ENCODE measurements at regions not wholly inside any gene's neighbourhood (a gene's known extent, or its start where the extent isn't known, plus 50 kb on each side); places are given as distances from the start of the nearest gene placed in this dataset.

DNA sequence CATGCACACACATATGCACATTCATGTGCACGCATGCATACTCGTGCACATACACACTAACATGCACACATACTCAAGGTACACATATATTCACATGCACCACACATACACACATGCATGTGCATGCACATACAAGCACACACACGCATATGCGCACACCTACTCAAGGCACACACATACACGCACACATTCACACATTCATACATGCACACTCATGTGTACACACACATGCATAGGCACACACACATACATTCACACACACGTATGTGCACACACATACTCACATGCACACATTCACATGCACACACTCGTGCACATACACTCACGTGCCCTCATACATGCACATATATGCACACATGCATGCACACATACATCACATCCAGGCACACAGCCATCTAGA, 489.0 kb downstream of the MN1 start:
- Histone ChIP-seq H3K9me3 (ENCODE audit: low read depth, low read length, poor library complexity, severe bottlenecking) (no peaks in the 10 kb centered on the region), H3K4me3 (ENCODE audit: low read depth, low read length, poor library complexity, severe bottlenecking) (no peak overlapping the region), H3K36me3 (ENCODE audit: insufficient read depth, low read length, poor library complexity, severe bottlenecking) (no peaks in the 10 kb centered on the region), H3K4me1 (ENCODE audit: insufficient read depth, low read length, poor library complexity, severe bottlenecking) (peaks cover 15% of the 10 kb centered on the region), H3K27me3 (replicated peaks; ENCODE audit: insufficient read depth, low read depth, low read length, poor library complexity) (no peaks in the 10 kb centered on the region), H3K27ac (ENCODE audit: low read depth, low read length, poor library complexity, severe bottlenecking) (no peak overlapping the region)
- no peak for TF ChIP-seq EZH2 (IDR thresholded peaks at IDR 0.05; ENCODE audit: borderline replicate concordance, low read depth, low read length, poor library complexity, severe bottlenecking)
- TF ChIP-seq, protein P1, sequence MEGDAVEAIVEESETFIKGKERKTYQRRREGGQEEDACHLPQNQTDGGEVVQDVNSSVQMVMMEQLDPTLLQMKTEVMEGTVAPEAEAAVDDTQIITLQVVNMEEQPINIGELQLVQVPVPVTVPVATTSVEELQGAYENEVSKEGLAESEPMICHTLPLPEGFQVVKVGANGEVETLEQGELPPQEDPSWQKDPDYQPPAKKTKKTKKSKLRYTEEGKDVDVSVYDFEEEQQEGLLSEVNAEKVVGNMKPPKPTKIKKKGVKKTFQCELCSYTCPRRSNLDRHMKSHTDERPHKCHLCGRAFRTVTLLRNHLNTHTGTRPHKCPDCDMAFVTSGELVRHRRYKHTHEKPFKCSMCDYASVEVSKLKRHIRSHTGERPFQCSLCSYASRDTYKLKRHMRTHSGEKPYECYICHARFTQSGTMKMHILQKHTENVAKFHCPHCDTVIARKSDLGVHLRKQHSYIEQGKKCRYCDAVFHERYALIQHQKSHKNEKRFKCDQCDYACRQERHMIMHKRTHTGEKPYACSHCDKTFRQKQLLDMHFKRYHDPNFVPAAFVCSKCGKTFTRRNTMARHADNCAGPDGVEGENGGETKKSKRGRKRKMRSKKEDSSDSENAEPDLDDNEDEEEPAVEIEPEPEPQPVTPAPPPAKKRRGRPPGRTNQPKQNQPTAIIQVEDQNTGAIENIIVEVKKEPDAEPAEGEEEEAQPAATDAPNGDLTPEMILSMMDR (conservative IDR thresholded peaks at IDR 0.05; ENCODE audit: low read depth, low read length): no peak
- DNase-seq (ENCODE audit: low spot score): no peak
- ChIA-PET POLR2A (ENCODE audit: low non-redundant PET) (no interaction called here), CTCF (no interaction called here)
- BruUV-seq (replicated peaks): no TSS peak
- intact Hi-C loops (cut with micrococcal nuclease; ENCODE audit: unreplicated experiment): no loop called here

DNA sequence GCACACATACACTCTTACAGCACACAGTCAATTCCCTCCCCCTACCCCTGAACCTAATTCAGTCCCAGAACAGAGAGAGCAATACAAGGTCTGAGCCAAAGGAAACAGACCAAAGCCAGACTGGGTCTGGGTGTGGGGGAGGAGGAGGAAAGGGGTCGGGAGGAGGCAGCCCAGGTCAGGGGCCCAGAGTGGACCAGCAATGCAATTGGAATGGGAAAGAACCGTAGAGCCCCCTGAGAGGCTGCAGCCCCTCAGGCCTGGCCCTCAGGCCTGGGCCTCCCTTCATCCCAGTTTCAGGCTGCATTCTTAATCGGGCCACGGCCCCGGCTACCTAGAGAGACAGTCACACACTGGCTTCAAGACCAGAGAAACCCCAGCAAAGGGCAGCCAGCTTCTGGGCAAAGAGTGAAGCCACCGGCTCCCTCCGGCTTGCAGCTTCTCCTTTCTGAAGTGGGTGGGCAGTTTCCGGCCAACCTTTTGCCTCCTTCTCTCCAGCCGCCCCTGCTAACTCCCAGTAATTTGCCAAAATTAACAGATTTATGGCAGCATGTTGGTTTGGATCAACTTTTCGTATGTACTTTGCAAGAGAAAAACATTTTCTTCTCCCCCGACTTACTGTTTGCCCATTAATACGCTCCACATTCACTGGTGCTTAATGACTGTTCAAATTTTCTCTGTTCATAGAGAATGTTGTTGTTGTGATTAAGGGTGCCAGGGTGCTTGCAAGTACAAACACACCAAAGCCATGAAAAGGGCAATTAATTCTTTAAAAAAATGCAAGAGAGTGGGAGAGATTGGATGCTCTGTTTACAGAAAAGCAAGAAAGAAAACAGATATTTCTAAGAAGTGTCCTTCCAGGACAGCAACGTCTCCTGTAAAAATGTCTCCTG, 488.3 kb downstream of the MN1 start:
- ChIA-PET CTCF (no interaction called here), POLR2A (ENCODE audit: low non-redundant PET) (no interaction called here)
- TF ChIP-seq EZH2 (IDR thresholded peaks at IDR 0.05; ENCODE audit: borderline replicate concordance, low read depth, low read length, poor library complexity, severe bottlenecking): no peak
- TF ChIP-seq, protein P1 (conservative IDR thresholded peaks at IDR 0.05; ENCODE audit: low read depth, low read length): no peak
- no peak overlapping the region for H3K4me3 ChIP-seq (ENCODE audit: low read depth, low read length, poor library complexity, severe bottlenecking)
- no peak for DNase-seq (ENCODE audit: low spot score)
- no peaks in the 10 kb centered on the region for H3K27me3 ChIP-seq (replicated peaks; ENCODE audit: insufficient read depth, low read depth, low read length, poor library complexity)
- BruUV-seq (replicated peaks): no TSS peak
- no peaks in the 10 kb centered on the region for H3K9me3 ChIP-seq (ENCODE audit: low read depth, low read length, poor library complexity, severe bottlenecking)
- no peaks in the 10 kb centered on the region for H3K36me3 ChIP-seq (ENCODE audit: insufficient read depth, low read length, poor library complexity, severe bottlenecking)
- intact Hi-C loops (cut with micrococcal nuclease; ENCODE audit: unreplicated experiment): no loop called here
- no peak overlapping the region for H3K27ac ChIP-seq (ENCODE audit: low read depth, low read length, poor library complexity, severe bottlenecking)
- H3K4me1 ChIP-seq (ENCODE audit: insufficient read depth, low read length, poor library complexity, severe bottlenecking): peaks cover 22% of the 10 kb centered on the region

DNA sequence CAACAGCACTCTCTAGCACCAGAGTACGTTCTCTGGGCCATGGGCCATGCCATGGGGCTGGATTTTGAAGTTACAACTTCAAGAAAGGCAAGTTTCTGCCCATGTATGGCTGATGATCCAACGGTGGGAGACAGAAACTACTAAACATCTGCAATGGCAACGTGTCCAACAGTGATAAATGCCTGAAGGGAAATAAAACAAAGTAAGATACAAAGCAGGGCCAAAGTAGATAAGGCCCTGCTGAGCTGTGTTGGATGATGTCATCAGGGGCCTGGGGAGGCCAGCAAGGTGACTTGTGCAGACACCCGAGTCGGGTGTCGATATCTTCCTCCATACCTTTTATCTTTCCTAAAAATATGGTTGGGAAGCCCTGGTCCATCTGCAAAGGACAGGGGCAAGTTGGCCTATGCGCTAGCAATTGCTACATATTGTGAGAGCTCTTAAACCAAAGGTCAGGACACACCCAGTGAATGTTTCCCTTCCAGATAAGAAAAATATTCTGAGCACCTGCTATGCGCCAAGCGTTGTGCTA, 487.2 kb downstream of the MN1 start:
- no peak for DNase-seq (ENCODE audit: low spot score)
- CTCF ChIA-PET: no interaction called here
- TF ChIP-seq EZH2 (IDR thresholded peaks at IDR 0.05; ENCODE audit: borderline replicate concordance, low read depth, low read length, poor library complexity, severe bottlenecking): no peak
- TF ChIP-seq, protein P1 (conservative IDR thresholded peaks at IDR 0.05; ENCODE audit: low read depth, low read length): no peak
- no TSS peak for BruUV-seq (replicated peaks)
- intact Hi-C loops (cut with micrococcal nuclease; ENCODE audit: unreplicated experiment): no loop called here
- no peaks in the 10 kb centered on the region for H3K9me3 ChIP-seq (ENCODE audit: low read depth, low read length, poor library complexity, severe bottlenecking)
- peaks cover 33% of the 10 kb centered on the region for H3K4me1 ChIP-seq (ENCODE audit: insufficient read depth, low read length, poor library complexity, severe bottlenecking)
- H3K4me3 ChIP-seq (ENCODE audit: low read depth, low read length, poor library complexity, severe bottlenecking): no peak overlapping the region
- POLR2A ChIA-PET (ENCODE audit: low non-redundant PET): no interaction called here
- H3K36me3 ChIP-seq (ENCODE audit: insufficient read depth, low read length, poor library complexity, severe bottlenecking): no peaks in the 10 kb centered on the region
- no peaks in the 10 kb centered on the region for H3K27me3 ChIP-seq (replicated peaks; ENCODE audit: insufficient read depth, low read depth, low read length, poor library complexity)
- H3K27ac ChIP-seq (ENCODE audit: low read depth, low read length, poor library complexity, severe bottlenecking): no peak overlapping the region

Data from A673 (cell line).